ENCODE measurements at regions not wholly inside any gene's neighbourhood (a gene's known extent, or its start where the extent isn't known, plus 50 kb on each side); places are given as distances from the start of the nearest gene placed in this dataset.

- TF ChIP-seq CTCF (IDR thresholded peaks at IDR 0.05; ENCODE audit: borderline replicate concordance, insufficient read depth, low read depth, low read length) = no peak
- H3K4me3 ChIP-seq (ENCODE audit: low read depth, low read length) = no peak overlapping the region
Observed at GRCh38 chr12:125567581-125567980, 502.3 kb downstream of the AACS start.

DNA sequence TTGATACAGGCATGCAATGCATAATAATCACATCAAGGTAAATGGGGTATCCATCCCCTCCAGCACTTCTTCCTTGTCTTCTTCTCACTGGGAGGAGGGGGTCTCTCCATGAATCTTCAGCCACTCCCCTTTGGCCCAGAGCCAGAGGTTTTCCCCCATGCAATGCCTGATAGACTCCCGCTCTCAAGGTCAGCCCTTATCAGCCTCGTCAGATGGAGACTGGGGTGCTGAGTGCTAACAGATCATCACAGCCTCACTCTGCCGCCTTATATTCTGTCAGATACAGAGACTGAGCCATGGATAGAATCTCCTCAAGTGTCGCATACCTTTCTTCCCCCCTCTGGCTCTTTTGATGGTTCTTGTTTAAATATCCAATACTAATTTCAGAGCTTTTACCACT is 503.1 kb downstream of the AACS start:
- no peak for TF ChIP-seq CTCF (IDR thresholded peaks at IDR 0.05; ENCODE audit: borderline replicate concordance, insufficient read depth, low read depth, low read length)
- H3K4me3 ChIP-seq (ENCODE audit: low read depth, low read length) = no peak overlapping the region

DNA sequence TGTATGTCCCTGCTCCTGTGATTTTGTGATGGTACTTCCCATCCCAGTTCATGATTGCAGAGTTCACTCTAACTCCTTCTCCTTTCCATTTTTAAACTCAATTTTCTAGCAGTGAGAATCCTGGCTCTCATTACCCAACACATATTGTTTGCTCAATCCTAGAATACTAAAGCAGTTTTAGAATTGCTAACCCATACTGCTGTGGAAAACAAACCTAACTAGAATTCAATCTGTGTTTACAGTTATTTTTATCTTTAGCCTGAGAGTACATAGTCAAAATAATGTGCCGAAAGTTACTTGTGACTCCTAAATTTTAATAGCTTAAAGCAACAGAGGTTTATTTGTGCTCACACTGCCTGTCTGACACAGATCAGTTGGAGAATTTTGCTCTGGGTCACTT is 508.0 kb downstream of the AACS start:
- no peak overlapping the region for H3K4me3 ChIP-seq (ENCODE audit: low read depth, low read length)
- no peak for TF ChIP-seq CTCF (IDR thresholded peaks at IDR 0.05; ENCODE audit: borderline replicate concordance, insufficient read depth, low read depth, low read length)

DNA sequence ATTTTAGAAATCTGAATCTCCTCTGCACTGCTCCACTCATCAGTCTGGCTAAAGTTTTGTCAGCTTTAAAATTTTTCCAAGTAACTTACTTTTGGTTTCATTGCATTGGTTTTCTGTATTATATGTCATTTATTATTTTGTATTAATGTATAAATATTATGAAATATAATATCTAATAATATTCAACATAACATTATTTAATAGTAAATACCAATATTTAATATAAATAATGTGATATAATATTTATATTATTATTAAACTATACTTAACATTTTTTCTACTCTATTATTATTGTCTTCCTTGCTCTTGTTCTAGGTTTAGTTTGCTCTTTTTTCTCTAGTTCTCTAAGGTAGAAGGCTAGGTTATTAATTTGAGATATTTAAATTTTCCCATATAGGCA is 512.1 kb downstream of the AACS start:
- TF ChIP-seq CTCF (IDR thresholded peaks at IDR 0.05; ENCODE audit: borderline replicate concordance, insufficient read depth, low read depth, low read length) = no peak

DNA sequence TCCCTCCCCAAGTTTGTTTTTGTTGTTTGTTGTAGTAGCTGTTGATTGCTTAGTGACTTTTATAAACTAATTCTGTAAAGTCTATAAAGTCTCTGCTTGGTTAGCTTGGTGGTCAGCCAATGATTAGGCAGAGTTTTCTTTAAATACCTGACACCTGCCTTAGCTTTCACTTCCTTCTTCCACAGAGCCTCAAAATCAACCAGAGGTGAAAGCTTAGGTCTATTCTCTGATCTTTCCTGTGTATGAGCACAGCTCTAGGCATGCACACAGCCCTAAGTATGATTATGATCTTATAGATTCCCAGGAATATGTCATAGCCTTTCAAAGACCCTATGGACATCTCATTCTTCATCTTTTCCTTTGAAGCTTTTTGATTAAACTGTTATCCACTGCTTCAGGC is 514.7 kb downstream of the AACS start:
- TF ChIP-seq CTCF (IDR thresholded peaks at IDR 0.05; ENCODE audit: borderline replicate concordance, insufficient read depth, low read depth, low read length) = no peak
- H3K4me3 ChIP-seq (ENCODE audit: low read depth, low read length) = no peak overlapping the region

More for the DNA sequence above, 512.1 kb downstream of the AACS start:
- H3K4me3 ChIP-seq (ENCODE audit: low read depth, low read length) = no peak overlapping the region

GRCh38 chr12:125583071-125583470 is 517.8 kb downstream of the AACS start:
- H3K4me3 ChIP-seq (ENCODE audit: low read depth, low read length) = no peak overlapping the region
- no peak for TF ChIP-seq CTCF (IDR thresholded peaks at IDR 0.05; ENCODE audit: borderline replicate concordance, insufficient read depth, low read depth, low read length)

GRCh38 chr12:125586441-125586840 is 521.2 kb downstream of the AACS start:
- no peak for TF ChIP-seq CTCF (IDR thresholded peaks at IDR 0.05; ENCODE audit: borderline replicate concordance, insufficient read depth, low read depth, low read length)
- no peak overlapping the region for H3K4me3 ChIP-seq (ENCODE audit: low read depth, low read length)

All from GM12875 (cell line).